Upper lobe of left lung (tissue), 6 donors: ENCODE measurements at regions not wholly inside any gene's neighbourhood (a gene's known extent, or its start where the extent isn't known, plus 50 kb on each side); places are given as distances from the start of the nearest gene placed in this dataset.

Source experiments
- ATAC-seq, 2 donors: fragments of 200-7000 bp; cut with Tn5 transposase; one replicate each; pipeline ENCODE4 v1.9.1; 2022; ENCODE audit warnings: mild to moderate bottlenecking in 2 of 2, moderate library complexity in 2 of 2; ENCODE audit not compliant: low FRiP score in 2 of 2
- DNase-seq, 2 donors: peaks; one replicate each; pipeline ENCODE4 v3.0.0-alpha.2; 2019 to 2020
- H3K27ac ChIP-seq, 4 donors: fragments of 200-600 bp; sonication (generic); one replicate each; pipeline ENCODE4 v1.5.1; 2016 to 2019
- H3K27me3 ChIP-seq, 4 donors: fragments of 200-600 bp; sonication (generic); one replicate each; pipeline ENCODE4 v1.5.1; 2017 to 2019
- H3K36me3 ChIP-seq, 4 donors: fragments of 200-600 bp; sonication (generic); one replicate each; pipeline ENCODE4 v1.5.1; 2016 to 2019
- H3K4me1 ChIP-seq, 4 donors: fragments of 200-600 bp; sonication (generic); one replicate each; pipeline ENCODE4 v1.5.1; 2018 to 2019
- H3K4me3 ChIP-seq, 4 donors: fragments of 200-600 bp; sonication (generic); one replicate each; pipeline ENCODE4 v1.5.1; 2017 to 2019; ENCODE audit warnings: mild to moderate bottlenecking in 2 of 4, moderate library complexity in 1 of 4
- H3K9me3 ChIP-seq, 4 donors: fragments of 200-600 bp; sonication (generic); one replicate each; pipeline ENCODE4 v1.5.1; 2018 to 2019
- CTCF ChIP-seq, 6 experiments: fragments of 450-650 bp in 4 of 6; fragments of 200-600 bp in 2 of 6; sonication (generic) in 2 of 6; IDR thresholded peaks; one replicate each; pipeline ENCODE4 v1.5.1; 2016 to 2019; ENCODE audit warnings: antibody characterized with exemption in 6 of 6
- EP300 ChIP-seq, 4 donors: sonication (generic); formaldehyde crosslinking; IDR thresholded peaks; one replicate each; pipeline ENCODE4 v1.5.1; 2017; ENCODE audit warnings: antibody characterized with exemption in 4 of 4, control low read depth in 2 of 4
- POLR2A ChIP-seq, 4 donors: fragments of 450-650 bp; IDR thresholded peaks; one replicate each; pipeline ENCODE4 v1.5.1; 2016 to 2017; ENCODE audit warnings: antibody characterized with exemption in 4 of 4, mild to moderate bottlenecking in 2 of 4
- POLR2AphosphoS5 ChIP-seq, 2 donors: sonication (generic); formaldehyde crosslinking; IDR thresholded peaks; one replicate each; pipeline ENCODE4 v1.5.1; 2017; ENCODE audit warnings: antibody characterized with exemption in 2 of 2
- WGBS, 2 donors: methylation state at CpG; one replicate each; pipeline ENCODE4 v1.1.5; 2017 to 2018; 5-methylcytosine and 5-hydroxymethylcytosine counted together
- small RNA-seq, 4 donors: library from RNA; depleted of rRNA; stranded (forward); fragments of <200 nt; gene quantifications; one replicate each; pipeline ENCODE3, GENCODE V24; 2016
- donor health status: DM: no; HTN: no; CAD: no; lungs with moderate emphysema.
- donor health status: DM: no; HTN: yes; CAD: no; lungs with severe emphysema.

- H3K4me3 ChIP-seq, result no peak overlapping the region
- ATAC-seq (no peak), DNase-seq (no peak)
- H3K9me3 ChIP-seq, result no peaks in the 10 kb centered on the region
- H3K36me3 ChIP-seq, result no peaks in the 10 kb centered on the region
- TF ChIP-seq POLR2A (IDR thresholded peaks at IDR 0.05) (no peak), POLR2AphosphoS5 (IDR thresholded peaks at IDR 0.05) (no peak), CTCF (IDR thresholded peaks at IDR 0.05) (no peak), EP300 (IDR thresholded peaks at IDR 0.05) (no peak)
- no peaks in the 10 kb centered on the region for H3K27me3 ChIP-seq
- H3K4me1 ChIP-seq, result no peaks in the 10 kb centered on the region
- 62 to 94% methylated on average over 3 of the region's 3 CpGs for WGBS, 2 donors
- H3K27ac ChIP-seq, result no peak overlapping the region
These were observed 54.8 kb upstream of the GPBP1 start for GRCh38 chr5:57119031-57119430.

GRCh38 chr5:57124014-57124413 lies 49.8 kb upstream of the GPBP1 start:
- TF ChIP-seq EP300 (IDR thresholded peaks at IDR 0.05) (no peak), CTCF (IDR thresholded peaks at IDR 0.05) (no peak), POLR2AphosphoS5 (IDR thresholded peaks at IDR 0.05) (no peak), POLR2A (IDR thresholded peaks at IDR 0.05) (no peak)
- 94 to 96% methylated on average over 5 of the region's 5 CpGs for WGBS, 2 donors
- ATAC-seq (no peak), DNase-seq (no peak)
- Histone ChIP-seq H3K4me1 (no peaks in the 10 kb centered on the region), H3K27ac (no peak overlapping the region), H3K27me3 (no peaks in the 10 kb centered on the region), H3K9me3 (no peaks in the 10 kb centered on the region), H3K4me3 (no peak overlapping the region), H3K36me3 (no peaks in the 10 kb centered on the region)

Small RNAs in the stretch of these regions (small RNA-seq; reads per million reads assigned to genes)
- 0 reads per million in 4 donors for gene AC034244.1
